Osteocyte (in vitro differentiated cells): ENCODE measurements at regions not wholly inside any gene's neighbourhood (a gene's known extent, or its start where the extent isn't known, plus 50 kb on each side); places are given as distances from the start of the nearest gene placed in this dataset.
"Not testable (repeated sequence)": the region's sequence is repeated elsewhere in the genome, so short reads cannot be mapped to it uniquely, and the experiment has no call there.

Source experiments
- DNase-seq: peaks from one replicate; pipeline ENCODE4 v3.0.0; 2021; ENCODE audit warnings: mixed read lengths; ENCODE audit not compliant: unreplicated experiment; ENCODE audit errors: extremely low spot score
- H3K27ac Mint-ChIP-seq: one replicate; pipeline ENCODE4 v1.8.0; 2021; ENCODE audit warnings: mild to moderate bottlenecking, mixed read lengths; ENCODE audit not compliant: unreplicated experiment
- H3K27me3 Mint-ChIP-seq: one replicate; pipeline ENCODE4 v1.8.0; 2021; ENCODE audit warnings: mixed read lengths; ENCODE audit not compliant: unreplicated experiment
- H3K36me3 Mint-ChIP-seq: one replicate; pipeline ENCODE4 v1.8.0; 2021; ENCODE audit warnings: mixed read lengths; ENCODE audit not compliant: unreplicated experiment
- H3K4me1 Mint-ChIP-seq: one replicate; pipeline ENCODE4 v1.8.0; 2021; ENCODE audit warnings: mixed read lengths; ENCODE audit not compliant: unreplicated experiment
- H3K4me3 Mint-ChIP-seq: one replicate; pipeline ENCODE4 v1.8.0; 2021; ENCODE audit warnings: mild to moderate bottlenecking, moderate library complexity, mixed read lengths; ENCODE audit not compliant: unreplicated experiment
- H3K9me3 Mint-ChIP-seq: one replicate; pipeline ENCODE4 v1.8.0; 2021; ENCODE audit warnings: mixed read lengths; ENCODE audit not compliant: unreplicated experiment
- CTCF ChIP-seq: fragments of 200-600 bp; sonication (generic); IDR thresholded peaks from 2 replicates; pipeline ENCODE4 v1.5.0; 2021; ENCODE audit warnings: antibody characterized with exemption, mild to moderate bottlenecking, moderate library complexity

GRCh38 chr6:110542311-110543024 lies 66.1 kb upstream of the SLC22A16 start:
- H3K27ac Mint-ChIP-seq = no peak overlapping the region

GRCh38 chr6:110541701-110542309 lies 65.4 kb upstream of the SLC22A16 start:
- Mint-ChIP-seq H3K36me3 (no peaks in the 10 kb centered on the region), H3K27me3 (no peaks in the 10 kb centered on the region), H3K27ac (no peak overlapping the region), H3K4me3 (no peak overlapping the region), H3K4me1 (peaks cover 34% of the 10 kb centered on the region), H3K9me3 (peaks cover 12% of the 10 kb centered on the region)
- no peak for TF ChIP-seq CTCF
- DNase-seq = no peak

More at GRCh38 chr6:110542311-110543024, 66.1 kb upstream of the SLC22A16 start:
- H3K36me3 Mint-ChIP-seq = no peaks in the 10 kb centered on the region
- H3K27me3 Mint-ChIP-seq = no peaks in the 10 kb centered on the region
- H3K4me1 Mint-ChIP-seq = peaks cover 30% of the 10 kb centered on the region
- no peak for TF ChIP-seq CTCF
- no peak for DNase-seq
- no peak overlapping the region for H3K4me3 Mint-ChIP-seq
- H3K9me3 Mint-ChIP-seq = peaks cover 12% of the 10 kb centered on the region

DNA sequence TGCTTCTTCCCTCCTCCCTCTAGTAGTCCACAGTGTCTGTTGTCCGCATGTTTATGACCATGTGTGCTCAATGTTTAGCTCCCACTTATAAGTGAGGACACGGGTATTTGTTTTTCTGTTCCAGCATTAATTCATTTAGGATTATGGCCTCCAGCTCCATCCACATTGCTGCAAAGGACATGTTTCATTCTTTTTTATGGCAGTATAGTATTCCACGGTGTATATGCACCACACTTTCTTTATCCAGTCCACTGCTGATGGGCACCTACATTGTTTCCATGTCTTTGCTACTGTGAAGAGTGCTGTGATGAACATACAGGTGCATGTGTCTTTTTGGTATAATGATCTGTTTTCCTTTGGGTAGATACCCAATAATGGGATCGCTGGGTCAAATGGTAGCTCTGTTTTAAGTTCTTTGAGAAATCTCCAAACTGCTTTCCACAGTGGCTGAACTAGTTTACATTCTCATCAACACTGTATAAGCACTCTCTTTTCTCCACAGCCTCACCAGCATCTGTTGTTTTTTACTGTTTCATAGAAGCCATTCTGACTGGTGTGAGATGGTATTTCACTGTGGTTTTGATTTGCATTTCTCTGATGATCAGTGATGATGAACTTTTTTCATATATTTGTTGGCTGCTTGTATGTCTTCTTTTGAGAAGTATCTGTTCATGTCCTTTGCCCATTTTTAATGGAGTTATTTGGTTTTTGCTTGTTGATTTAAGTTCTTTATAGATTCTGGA lies 63.0 kb upstream of the SLC22A16 start:
- H3K27ac Mint-ChIP-seq, DNase-seq, H3K4me3 Mint-ChIP-seq, H3K36me3 Mint-ChIP-seq, H3K27me3 Mint-ChIP-seq: not testable (repeated sequence)
- peaks cover 44% of the 10 kb centered on the region for H3K4me1 Mint-ChIP-seq
- peaks cover 10% of the 10 kb centered on the region for H3K9me3 Mint-ChIP-seq

- Mint-ChIP-seq H3K27ac (peak overlapping the region; percentile 87), H3K4me1 (peaks cover 51% of the 10 kb centered on the region), H3K4me3 (no peak overlapping the region)
These were observed 62.2 kb upstream of the SLC22A16 start for GRCh38 chr6:110538416-110539160.

More at GRCh38 chr6:110538416-110539160, 62.2 kb upstream of the SLC22A16 start:
- H3K36me3 Mint-ChIP-seq = no peaks in the 10 kb centered on the region
- H3K27me3 Mint-ChIP-seq = no peaks in the 10 kb centered on the region
- peaks cover 10% of the 10 kb centered on the region for H3K9me3 Mint-ChIP-seq
- DNase-seq = no peak
- TF ChIP-seq CTCF = no peak
